SK-N-SH (cell line): ENCODE measurements at regions not wholly inside any gene's neighbourhood (a gene's known extent, or its start where the extent isn't known, plus 50 kb on each side); places are given as distances from the start of the nearest gene placed in this dataset.

ENCODE experiments used
- CTCF ChIA-PET: fragments of 300-600, 350-600 bp; formaldehyde crosslinking; extraction: SDS; loops from one replicate; lab custom pipeline; 2021; lab: Yijun Ruan, JAX
- POLR2A ChIA-PET: fragments of 350-600 bp; sonication (Branson Sonifier 250); formaldehyde crosslinking; extraction: SDS; loops from one replicate; lab custom pipeline; 2020; ENCODE audit warnings: antibody characterized with exemption, inconsistent platforms; lab: Yijun Ruan, JAX
- DNase-seq: peaks from one replicate; pipeline ENCODE4 v3.0.0; 2012
- H2AFZ ChIP-seq: fragments of 200-600 bp; sonication (generic); 2 replicates; pipeline ENCODE4 v1.8.1; 2016; ENCODE audit warnings: antibody characterized with exemption, mild to moderate bottlenecking, low read depth
- H3F3A ChIP-seq: fragments of 200-600 bp; sonication (generic); replicated peaks from 2 replicates; pipeline ENCODE3; 2016; ENCODE audit warnings: antibody characterized with exemption, mild to moderate bottlenecking; ENCODE audit not compliant: insufficient read depth
- H3K27ac ChIP-seq, 2 experiments: fragments of 200-500 bp in 1 of 2; fragments of 200-600 bp in 1 of 2; sonication (Bioruptor generic) in 1 of 2; sonication (generic), shearing (Covaris generic) in 1 of 2; 2 replicates each; pipeline versions ENCODE4 v1.5.1 to v1.6.1; 2014 to 2016; ENCODE audit warnings: low read depth in 2 of 2, inconsistent platforms in 1 of 2, low read length in 1 of 2, mild to moderate bottlenecking in 1 of 2, mixed read lengths in 1 of 2
- H3K27me3 ChIP-seq: fragments of 200-600 bp; sonication (generic), shearing (Covaris generic); 2 replicates; pipeline ENCODE4 v1.6.1; 2016; ENCODE audit warnings: mixed run types; ENCODE audit not compliant: insufficient read depth
- H3K36me3 ChIP-seq, 2 experiments: fragments of 200-500 bp in 1 of 2; fragments of 200-600 bp in 1 of 2; sonication (Bioruptor generic) in 1 of 2; sonication (generic) in 1 of 2; replicated peaks in 1 of 2; 2 replicates each; pipeline versions ENCODE3 to v1.5.1; 2014 to 2016; ENCODE audit warnings: low read length in 1 of 2, mild to moderate bottlenecking in 1 of 2; ENCODE audit not compliant: insufficient read depth in 2 of 2, control insufficient read depth in 1 of 2
- H3K4me1 ChIP-seq, 2 experiments: fragments of 200-500 bp in 1 of 2; fragments of 200-600 bp in 1 of 2; sonication (Bioruptor generic) in 1 of 2; sonication (generic), shearing (Covaris generic) in 1 of 2; 2 replicates each; pipeline versions ENCODE4 v1.5.1 to v1.6.1; 2014 to 2016; ENCODE audit warnings: low read depth in 1 of 2, low read length in 1 of 2, mixed run types in 1 of 2; ENCODE audit not compliant: insufficient read depth in 2 of 2, control insufficient read depth in 1 of 2
- H3K4me2 ChIP-seq: fragments of 200-600 bp; sonication (generic), shearing (Covaris generic); 2 replicates; pipeline ENCODE4 v1.6.1; 2017; ENCODE audit warnings: mixed run types
- H3K4me3 ChIP-seq, 2 experiments: fragments of 200-500 bp in 1 of 2; fragments of 200-600 bp in 1 of 2; sonication (Bioruptor generic) in 1 of 2; sonication (generic), shearing (Covaris generic) in 1 of 2; 2 replicates each; pipeline versions ENCODE4 v1.5.1 to v1.8.1; 2014 to 2016; ENCODE audit warnings: low read depth in 2 of 2, inconsistent platforms in 1 of 2, low read length in 1 of 2, mild to moderate bottlenecking in 1 of 2, mixed read lengths in 1 of 2, moderate library complexity in 1 of 2
- H3K79me2 ChIP-seq: fragments of 200-600 bp; sonication (generic); 2 replicates; pipeline ENCODE4 v1.8.1; 2017; ENCODE audit warnings: mild to moderate bottlenecking; ENCODE audit not compliant: insufficient read depth
- H3K9ac ChIP-seq: fragments of 200-600 bp; sonication (generic); 2 replicates; pipeline ENCODE4 v1.6.1; 2017; ENCODE audit warnings: mixed run types
- H3K9me2 ChIP-seq: fragments of 200-600 bp; sonication (generic); 2 replicates; pipeline ENCODE4 v1.6.1; 2017; ENCODE audit warnings: mixed run types
- H3K9me3 ChIP-seq: fragments of 200-600 bp; sonication (generic); 2 replicates; pipeline ENCODE4 v1.6.1; 2017; ENCODE audit warnings: mixed run types, mild to moderate bottlenecking, moderate library complexity
- H4K20me1 ChIP-seq: fragments of 200-600 bp; sonication (generic); 2 replicates; pipeline ENCODE4 v1.6.1; 2017; ENCODE audit warnings: mild to moderate bottlenecking, mixed run types; ENCODE audit not compliant: insufficient read depth
- CHD2 ChIP-seq: fragments of 150-350 bp; IDR thresholded peaks from 2 replicates; pipeline ENCODE4 v1.6.1; 2018; ENCODE audit warnings: low read length; ENCODE audit not compliant: partially characterized antibody
- FOSL2 ChIP-seq: IDR thresholded peaks from 2 replicates; pipeline ENCODE4 v1.4.0; 2012; ENCODE audit warnings: low read depth, mild to moderate bottlenecking, moderate library complexity, borderline replicate concordance
- FOXJ3 ChIP-seq: sonication (generic); formaldehyde crosslinking; IDR thresholded peaks from 2 replicates; pipeline ENCODE4 v1.5.1; 2020; ENCODE audit warnings: mild to moderate bottlenecking, missing genetic modification reagents
- GATA2 ChIP-seq: sonication (generic); formaldehyde crosslinking; IDR thresholded peaks from 2 replicates; pipeline ENCODE4 v1.5.0; 2020; ENCODE audit warnings: mild to moderate bottlenecking, missing genetic modification reagents
- JUND ChIP-seq: IDR thresholded peaks from 2 replicates; pipeline ENCODE4 v1.4.0; 2012
- MEF2A ChIP-seq: IDR thresholded peaks from 2 replicates; pipeline ENCODE4 v1.4.0; 2012; ENCODE audit warnings: low read depth, borderline replicate concordance
- MXI1 ChIP-seq: IDR thresholded peaks from 2 replicates; pipeline ENCODE4 v1.6.1; 2012; ENCODE audit warnings: mild to moderate bottlenecking, low read depth, low read length, improper control_type of control experiment
- POLR2AphosphoS5 ChIP-seq: IDR thresholded peaks from 2 replicates; pipeline ENCODE4 v1.6.1; 2012; ENCODE audit warnings: low read depth, low read length
- RAD21 ChIP-seq: IDR thresholded peaks from 2 replicates; pipeline ENCODE4 v1.6.1; 2012; ENCODE audit warnings: mild to moderate bottlenecking, low read length
- SIN3A ChIP-seq: IDR thresholded peaks from 2 replicates; pipeline ENCODE4 v1.6.1; 2012; ENCODE audit warnings: low read depth, mild to moderate bottlenecking, low read length, moderate library complexity, borderline replicate concordance
- WGBS: methylation state at CpG from one replicate; pipeline ENCODE4 v1.1.6; 2017; ENCODE audit warnings: low lambda C conversion rate; 5-methylcytosine and 5-hydroxymethylcytosine counted together
- TF ChIP-seq, protein P1 (sequence below): IDR thresholded peaks from 2 replicates; pipeline ENCODE4 v1.4.0; 2012; ENCODE audit warnings: low read depth, borderline replicate concordance
- TF ChIP-seq, protein P2 (sequence below): fragments of 150-350 bp; IDR thresholded peaks from 2 replicates; pipeline ENCODE4 v1.6.1; 2017; ENCODE audit warnings: antibody characterized with exemption, low read length, low read depth, borderline replicate concordance
- TF ChIP-seq, protein P3 (sequence below): IDR thresholded peaks from 2 replicates; pipeline ENCODE4 v1.4.0; 2012; ENCODE audit warnings: low read depth
- TF ChIP-seq, protein P4 (sequence below): fragments of 150-350 bp; IDR thresholded peaks from 2 replicates; pipeline ENCODE4 v1.6.1; 2016; ENCODE audit warnings: mild to moderate bottlenecking, low read depth, low read length

DNA sequence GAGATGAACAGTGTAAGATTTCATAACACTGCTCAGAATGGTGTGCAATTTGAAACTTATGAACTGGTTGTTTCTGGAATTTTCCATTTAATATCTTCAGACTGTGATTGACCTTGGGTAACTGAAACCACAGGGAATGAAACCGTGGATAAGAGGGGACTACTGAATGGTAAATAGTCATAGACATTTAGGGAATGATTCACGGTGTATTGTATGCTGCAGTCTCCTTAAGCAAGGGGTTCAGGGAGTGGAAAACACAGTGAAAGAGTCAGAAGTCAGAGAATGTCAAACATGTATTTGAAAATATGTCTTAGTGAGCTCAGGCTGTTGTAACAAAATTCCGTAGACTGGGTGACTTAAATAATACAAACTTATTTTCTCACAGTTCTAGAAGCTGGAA is 398.2 kb upstream of the DIPK2B start:
- H3K4me1 ChIP-seq, result peaks cover 0 to 9% of the 10 kb centered on the region in 2 experiments; a peak in 1 of 4 replicates
- no peak for TF ChIP-seq POLR2AphosphoS5
- TF ChIP-seq, protein P1, sequence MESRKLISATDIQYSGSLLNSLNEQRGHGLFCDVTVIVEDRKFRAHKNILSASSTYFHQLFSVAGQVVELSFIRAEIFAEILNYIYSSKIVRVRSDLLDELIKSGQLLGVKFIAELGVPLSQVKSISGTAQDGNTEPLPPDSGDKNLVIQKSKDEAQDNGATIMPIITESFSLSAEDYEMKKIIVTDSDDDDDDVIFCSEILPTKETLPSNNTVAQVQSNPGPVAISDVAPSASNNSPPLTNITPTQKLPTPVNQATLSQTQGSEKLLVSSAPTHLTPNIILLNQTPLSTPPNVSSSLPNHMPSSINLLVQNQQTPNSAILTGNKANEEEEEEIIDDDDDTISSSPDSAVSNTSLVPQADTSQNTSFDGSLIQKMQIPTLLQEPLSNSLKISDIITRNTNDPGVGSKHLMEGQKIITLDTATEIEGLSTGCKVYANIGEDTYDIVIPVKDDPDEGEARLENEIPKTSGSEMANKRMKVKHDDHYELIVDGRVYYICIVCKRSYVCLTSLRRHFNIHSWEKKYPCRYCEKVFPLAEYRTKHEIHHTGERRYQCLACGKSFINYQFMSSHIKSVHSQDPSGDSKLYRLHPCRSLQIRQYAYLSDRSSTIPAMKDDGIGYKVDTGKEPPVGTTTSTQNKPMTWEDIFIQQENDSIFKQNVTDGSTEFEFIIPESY, result no peak
- TF ChIP-seq CHD2, result no peak
- TF ChIP-seq FOSL2, result no peak
- TF ChIP-seq, protein P2, sequence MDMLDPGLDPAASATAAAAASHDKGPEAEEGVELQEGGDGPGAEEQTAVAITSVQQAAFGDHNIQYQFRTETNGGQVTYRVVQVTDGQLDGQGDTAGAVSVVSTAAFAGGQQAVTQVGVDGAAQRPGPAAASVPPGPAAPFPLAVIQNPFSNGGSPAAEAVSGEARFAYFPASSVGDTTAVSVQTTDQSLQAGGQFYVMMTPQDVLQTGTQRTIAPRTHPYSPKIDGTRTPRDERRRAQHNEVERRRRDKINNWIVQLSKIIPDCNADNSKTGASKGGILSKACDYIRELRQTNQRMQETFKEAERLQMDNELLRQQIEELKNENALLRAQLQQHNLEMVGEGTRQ, result no peak
- no peak for TF ChIP-seq SIN3A
- DNase-seq, result no peak
- no peak overlapping the region for H3K9ac ChIP-seq
- no peak overlapping the region for H3K4me2 ChIP-seq
- 0 out of 2 replicates have a peak, but pooled peaks cover 6% of the 10 kb centered on the region for H3K9me3 ChIP-seq
- H3K36me3 ChIP-seq, result no peaks in the 10 kb centered on the region
- 0 out of 4 replicates have a peak overlapping the region, but pooled peaks of 1 of the 2 experiments have one; percentile 12 for H3K27ac ChIP-seq
- ChIA-PET CTCF (no interaction called here), POLR2A (no interaction called here)
- 35% methylated on average over 3 of the region's 3 CpGs for WGBS
- no peak overlapping the region for H3K4me3 ChIP-seq
- no peaks in the 10 kb centered on the region for H3K27me3 ChIP-seq
- 0 out of 2 replicates have a peak overlapping the region, but pooled peaks have one; percentile 12 for H2AFZ ChIP-seq
- H3K79me2 ChIP-seq, result no peaks in the 10 kb centered on the region
- H4K20me1 ChIP-seq, result no peaks in the 10 kb centered on the region
- H3F3A ChIP-seq, result peaks cover 3% of the 10 kb centered on the region
- no peaks in the 10 kb centered on the region for H3K9me2 ChIP-seq

DNA sequence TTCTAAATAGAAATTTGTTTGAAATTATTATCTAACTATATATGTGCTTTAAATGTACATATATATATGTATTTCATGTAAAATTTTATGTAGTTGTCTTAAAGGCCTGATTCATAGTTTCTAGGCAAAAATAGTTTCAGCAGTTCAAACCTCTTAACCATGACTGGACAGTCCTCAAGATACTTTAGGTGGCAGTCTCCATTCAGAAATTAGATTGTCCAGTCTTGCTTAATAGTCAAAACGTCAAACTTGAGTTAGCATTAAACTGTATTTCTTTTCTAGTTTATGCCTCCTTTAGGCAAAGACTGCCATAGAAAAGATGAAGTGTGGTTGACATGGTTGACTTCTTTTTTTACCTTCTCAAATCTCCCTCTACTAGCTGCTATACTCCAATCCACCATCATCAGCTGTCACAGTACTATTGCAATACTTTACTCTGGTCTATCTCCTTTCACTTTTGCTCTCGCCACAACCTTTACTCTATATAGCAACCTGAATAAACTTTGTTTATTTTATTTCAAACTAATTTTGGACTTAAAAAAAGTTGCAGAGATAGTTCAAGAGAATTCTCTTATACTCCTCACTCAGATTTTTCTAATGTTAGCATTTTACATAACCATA is 395.6 kb upstream of the DIPK2B start:
- H3K79me2 ChIP-seq, result no peaks in the 10 kb centered on the region
- H4K20me1 ChIP-seq, result no peaks in the 10 kb centered on the region
- CTCF ChIA-PET, result no interaction called here
- H3K4me3 ChIP-seq, result no peak overlapping the region
- H3K36me3 ChIP-seq, result no peaks in the 10 kb centered on the region
- H2AFZ ChIP-seq, result 0 out of 2 replicates have a peak overlapping the region, but pooled peaks have one; percentile 21
- H3K4me1 ChIP-seq, result no peaks in the 10 kb centered on the region
- POLR2A ChIA-PET, result no interaction called here
- H3K4me2 ChIP-seq, result no peak overlapping the region
- no peaks in the 10 kb centered on the region for H3K9me2 ChIP-seq
- H3F3A ChIP-seq, result no peaks in the 10 kb centered on the region
- TF ChIP-seq JUND (no peak), CHD2 (no peak), GATA2 (CRISPR knock-in tag) (no peak), MXI1 (no peak), RAD21 (no peak), SIN3A (no peak), FOXJ3 (no peak), MEF2A (no peak)
- TF ChIP-seq, protein P3, sequence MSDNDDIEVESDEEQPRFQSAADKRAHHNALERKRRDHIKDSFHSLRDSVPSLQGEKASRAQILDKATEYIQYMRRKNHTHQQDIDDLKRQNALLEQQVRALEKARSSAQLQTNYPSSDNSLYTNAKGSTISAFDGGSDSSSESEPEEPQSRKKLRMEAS, result no peak
- TF ChIP-seq, protein P4, sequence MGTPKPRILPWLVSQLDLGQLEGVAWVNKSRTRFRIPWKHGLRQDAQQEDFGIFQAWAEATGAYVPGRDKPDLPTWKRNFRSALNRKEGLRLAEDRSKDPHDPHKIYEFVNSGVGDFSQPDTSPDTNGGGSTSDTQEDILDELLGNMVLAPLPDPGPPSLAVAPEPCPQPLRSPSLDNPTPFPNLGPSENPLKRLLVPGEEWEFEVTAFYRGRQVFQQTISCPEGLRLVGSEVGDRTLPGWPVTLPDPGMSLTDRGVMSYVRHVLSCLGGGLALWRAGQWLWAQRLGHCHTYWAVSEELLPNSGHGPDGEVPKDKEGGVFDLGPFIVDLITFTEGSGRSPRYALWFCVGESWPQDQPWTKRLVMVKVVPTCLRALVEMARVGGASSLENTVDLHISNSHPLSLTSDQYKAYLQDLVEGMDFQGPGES, result no peak
- H3K27me3 ChIP-seq, result no peaks in the 10 kb centered on the region
- no peak overlapping the region for H3K9ac ChIP-seq
- H3K27ac ChIP-seq, result no peak overlapping the region
- no peak for DNase-seq
- 37% methylated on average over 2 of the region's 2 CpGs for WGBS
- 0 out of 2 replicates have a peak, but pooled peaks cover 7% of the 10 kb centered on the region for H3K9me3 ChIP-seq
